Activated CD4-positive, alpha-beta T cell treated with anti-CD3 and anti-CD28 coated beads, Interleukin-2, amount 10 ng/mL, durations not matched to agents 7 days and 5 days (primary cell): ENCODE measurements at regions not wholly inside any gene's neighbourhood (a gene's known extent, or its start where the extent isn't known, plus 50 kb on each side); places are given as distances from the start of the nearest gene placed in this dataset.

Source experiments
- CTCF ChIA-PET: fragments of 350-600 bp; sonication (Branson Sonifier 250); formaldehyde crosslinking; loops from one replicate; lab custom pipeline; 2021; ENCODE audit warnings: antibody characterized with exemption; lab: Charles Lee
- POLR2A ChIA-PET: fragments of 350-600 bp; sonication (Branson Sonifier 250); formaldehyde crosslinking; loops from one replicate; lab custom pipeline; 2021; ENCODE audit warnings: antibody characterized with exemption; lab: Charles Lee
- DNase-seq: peaks from one replicate; pipeline ENCODE4 v3.0.0-alpha.2; 2020
- H3K27ac Mint-ChIP-seq: one replicate; pipeline ENCODE4 v1.8.0; 2021; ENCODE audit warnings: mild to moderate bottlenecking, moderate library complexity, mixed read lengths
- H3K27me3 Mint-ChIP-seq: one replicate; pipeline ENCODE4 v1.8.0; 2021; ENCODE audit warnings: mixed read lengths
- H3K36me3 Mint-ChIP-seq: one replicate; pipeline ENCODE4 v1.8.0; 2021; ENCODE audit warnings: low read depth, mixed read lengths
- H3K4me1 Mint-ChIP-seq: one replicate; pipeline ENCODE4 v1.8.0; 2021; ENCODE audit warnings: mixed read lengths
- H3K4me3 Mint-ChIP-seq: one replicate; pipeline ENCODE4 v1.8.0; 2021; ENCODE audit warnings: mild to moderate bottlenecking, moderate library complexity, mixed read lengths
- H3K9me3 Mint-ChIP-seq: one replicate; pipeline ENCODE4 v1.8.0; 2021; ENCODE audit warnings: mixed read lengths

GRCh38 chr11:41999066-41999465 is 539.6 kb upstream of the LRRC4C start:
- H3K27me3 Mint-ChIP-seq: no peaks in the 10 kb centered on the region

GRCh38 chr11:42003801-42004200 is 544.3 kb upstream of the LRRC4C start:
- CTCF ChIA-PET: no interaction called here
- DNase-seq: no peak
- Mint-ChIP-seq H3K4me3 (no peak overlapping the region), H3K9me3 (peaks cover 3% of the 10 kb centered on the region), H3K4me1 (no peaks in the 10 kb centered on the region), H3K36me3 (no peaks in the 10 kb centered on the region), H3K27me3 (no peaks in the 10 kb centered on the region), H3K27ac (no peak overlapping the region)
- POLR2A ChIA-PET: no interaction called here

More at GRCh38 chr11:41999066-41999465, 539.6 kb upstream of the LRRC4C start:
- no peak for DNase-seq
- CTCF ChIA-PET: no interaction called here
- no peak overlapping the region for H3K27ac Mint-ChIP-seq
- no peaks in the 10 kb centered on the region for H3K36me3 Mint-ChIP-seq
- POLR2A ChIA-PET: no interaction called here
- H3K4me3 Mint-ChIP-seq: no peak overlapping the region
- H3K4me1 Mint-ChIP-seq: no peaks in the 10 kb centered on the region
- peaks cover 9% of the 10 kb centered on the region for H3K9me3 Mint-ChIP-seq

- Mint-ChIP-seq H3K4me3 (no peak overlapping the region), H3K4me1 (no peaks in the 10 kb centered on the region), H3K27ac (no peak overlapping the region), H3K36me3 (no peaks in the 10 kb centered on the region), H3K27me3 (no peaks in the 10 kb centered on the region), H3K9me3 (peaks cover 15% of the 10 kb centered on the region)
- ChIA-PET POLR2A (no interaction called here), CTCF (no interaction called here)
- no peak for DNase-seq
Observed at GRCh38 chr11:42006766-42007165, 547.3 kb upstream of the LRRC4C start.

DNA sequence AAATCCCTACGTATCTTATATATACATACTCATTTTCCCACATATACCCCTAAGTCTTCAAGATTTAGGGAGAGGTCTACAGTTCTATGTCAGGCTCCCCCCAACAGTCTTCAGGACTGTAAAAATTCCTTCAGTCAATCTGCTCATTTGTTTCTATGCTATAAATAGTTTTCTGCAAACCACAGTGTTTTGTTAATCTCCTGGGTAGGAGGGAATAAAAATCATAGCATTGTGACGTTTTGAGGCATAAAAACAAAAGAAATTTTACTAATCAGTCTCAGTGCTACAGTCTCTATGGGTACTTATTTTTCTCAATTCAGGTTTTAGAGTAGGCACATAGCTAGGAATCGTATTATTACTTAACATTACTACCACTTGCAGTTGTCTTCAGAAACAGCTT is 552.8 kb upstream of the LRRC4C start:
- ChIA-PET CTCF (no interaction called here), POLR2A (no interaction called here)
- Mint-ChIP-seq H3K9me3 (peaks cover 19% of the 10 kb centered on the region), H3K36me3 (no peaks in the 10 kb centered on the region), H3K4me1 (no peaks in the 10 kb centered on the region), H3K27me3 (no peaks in the 10 kb centered on the region), H3K27ac (no peak overlapping the region), H3K4me3 (no peak overlapping the region)
- DNase-seq: no peak

DNA sequence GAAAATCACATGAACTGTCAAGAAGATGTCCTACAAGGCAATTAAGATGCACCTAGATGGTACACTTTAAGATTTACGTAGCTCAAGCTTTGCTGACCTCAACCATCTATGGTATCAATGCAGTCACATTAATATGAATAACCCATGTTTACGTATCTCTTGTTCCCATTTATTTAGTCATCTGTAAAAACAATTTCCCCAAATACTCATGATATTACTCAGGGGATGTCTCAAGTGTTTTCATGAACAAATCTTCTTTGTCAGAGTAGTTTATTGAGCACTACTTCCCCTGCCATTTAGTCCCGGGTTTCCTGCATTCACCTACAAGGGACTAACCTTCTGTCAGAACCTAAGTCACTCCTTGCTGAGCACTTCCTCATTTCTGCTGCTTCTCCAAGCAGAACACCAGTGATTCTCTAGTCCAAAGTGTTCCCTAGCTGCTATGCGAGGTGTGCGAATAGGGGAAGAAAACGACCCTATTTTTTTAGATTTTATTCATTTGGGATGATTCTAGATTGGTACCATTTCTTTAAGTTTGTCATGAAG is 554.3 kb upstream of the LRRC4C start:
- no peak for DNase-seq
- POLR2A ChIA-PET: no interaction called here
- Mint-ChIP-seq H3K4me1 (no peaks in the 10 kb centered on the region), H3K9me3 (peaks cover 23% of the 10 kb centered on the region), H3K27ac (no peak overlapping the region), H3K27me3 (no peaks in the 10 kb centered on the region), H3K4me3 (no peak overlapping the region), H3K36me3 (no peaks in the 10 kb centered on the region)
- CTCF ChIA-PET: interaction anchor here (1.3 kb wide), 1 partner anchor 13 kb away, joined by 3 read pairs; no protein-coding TSS in a partner anchor

DNA sequence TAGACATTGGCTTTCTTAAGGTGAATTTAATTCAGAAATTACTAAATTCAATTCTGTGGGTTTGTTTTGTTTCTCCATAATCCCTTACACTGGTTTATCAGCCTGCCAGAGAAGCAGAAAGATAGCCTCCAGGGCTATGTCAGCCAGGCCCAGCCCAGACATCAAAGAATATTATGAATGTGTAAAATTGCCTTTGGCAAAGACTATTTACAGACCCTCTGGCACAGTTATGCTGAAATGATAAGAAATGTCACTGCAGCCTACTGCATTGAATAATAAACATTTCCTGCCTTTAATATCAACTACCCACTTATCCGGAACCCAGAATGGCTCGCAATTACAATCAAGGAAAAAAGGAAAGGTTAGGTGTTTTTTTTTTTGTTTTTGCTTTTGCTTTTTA is 562.5 kb upstream of the LRRC4C start:
- peaks cover 18% of the 10 kb centered on the region for H3K9me3 Mint-ChIP-seq
- no peak overlapping the region for H3K4me3 Mint-ChIP-seq
- H3K27me3 Mint-ChIP-seq: no peaks in the 10 kb centered on the region
- no peak overlapping the region for H3K27ac Mint-ChIP-seq
- DNase-seq: no peak
- H3K36me3 Mint-ChIP-seq: no peaks in the 10 kb centered on the region
- no peaks in the 10 kb centered on the region for H3K4me1 Mint-ChIP-seq
- CTCF ChIA-PET: no interaction called here
- POLR2A ChIA-PET: no interaction called here

DNA sequence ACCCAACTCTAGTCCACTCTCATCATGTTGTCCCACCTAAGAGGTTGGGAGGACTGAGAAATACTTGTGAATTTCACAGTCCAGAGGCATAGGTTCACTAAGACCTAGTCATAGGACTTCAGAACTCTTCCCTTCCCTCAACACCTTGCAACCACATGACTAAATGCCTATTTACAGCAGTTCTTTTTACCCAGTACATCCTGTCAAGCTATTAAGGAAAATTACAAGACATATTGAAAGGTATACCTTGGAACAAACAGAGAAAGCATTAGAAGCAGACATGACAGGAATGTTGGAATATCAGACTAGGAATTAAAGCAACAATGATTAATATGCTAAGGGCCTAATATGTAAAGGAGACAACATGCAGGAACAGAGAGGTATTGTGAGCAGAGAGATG is 563.8 kb upstream of the LRRC4C start:
- CTCF ChIA-PET: no interaction called here
- H3K4me3 Mint-ChIP-seq: no peak overlapping the region
- no peaks in the 10 kb centered on the region for H3K36me3 Mint-ChIP-seq
- H3K27me3 Mint-ChIP-seq: no peaks in the 10 kb centered on the region
- peaks cover 12% of the 10 kb centered on the region for H3K9me3 Mint-ChIP-seq
- no peak for DNase-seq
- H3K4me1 Mint-ChIP-seq: no peaks in the 10 kb centered on the region
- H3K27ac Mint-ChIP-seq: no peak overlapping the region
- POLR2A ChIA-PET: no interaction called here

DNA sequence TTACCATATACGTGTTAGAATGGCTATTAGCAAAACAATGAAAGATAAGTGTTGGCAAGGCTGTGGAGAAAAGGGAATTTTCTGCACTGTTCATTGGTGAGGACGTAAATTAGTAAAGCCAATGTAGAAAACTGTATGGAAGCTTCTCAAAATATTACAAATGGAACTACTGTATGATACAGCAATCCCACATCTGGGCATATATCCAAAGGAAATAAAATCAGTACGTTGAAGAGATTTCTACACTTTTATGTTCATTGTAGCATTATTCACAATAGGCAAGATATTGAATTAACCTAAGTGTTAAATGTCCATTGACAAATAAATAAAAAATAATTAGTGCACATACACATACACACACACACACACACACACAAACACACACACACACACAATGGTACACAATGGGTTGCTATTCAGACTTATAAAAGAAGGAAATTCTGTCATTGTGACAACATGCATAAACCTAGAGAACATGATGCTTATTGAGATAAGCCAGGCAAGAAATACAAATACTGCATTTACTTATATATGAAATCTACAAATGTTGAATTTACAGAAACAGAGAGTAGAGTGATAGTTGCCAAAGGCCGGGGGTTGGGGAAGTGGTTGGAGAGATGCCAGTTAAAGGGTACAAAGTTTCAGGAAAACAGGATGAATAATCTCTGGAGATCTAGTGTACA is 565.8 kb upstream of the LRRC4C start:
- no peak overlapping the region for H3K4me3 Mint-ChIP-seq
- peaks cover 10% of the 10 kb centered on the region for H3K9me3 Mint-ChIP-seq
- H3K36me3 Mint-ChIP-seq: no peaks in the 10 kb centered on the region
- POLR2A ChIA-PET: no interaction called here
- DNase-seq: no peak
- H3K27me3 Mint-ChIP-seq: no peaks in the 10 kb centered on the region
- H3K27ac Mint-ChIP-seq: no peak overlapping the region
- CTCF ChIA-PET: no interaction called here
- H3K4me1 Mint-ChIP-seq: no peaks in the 10 kb centered on the region

DNA sequence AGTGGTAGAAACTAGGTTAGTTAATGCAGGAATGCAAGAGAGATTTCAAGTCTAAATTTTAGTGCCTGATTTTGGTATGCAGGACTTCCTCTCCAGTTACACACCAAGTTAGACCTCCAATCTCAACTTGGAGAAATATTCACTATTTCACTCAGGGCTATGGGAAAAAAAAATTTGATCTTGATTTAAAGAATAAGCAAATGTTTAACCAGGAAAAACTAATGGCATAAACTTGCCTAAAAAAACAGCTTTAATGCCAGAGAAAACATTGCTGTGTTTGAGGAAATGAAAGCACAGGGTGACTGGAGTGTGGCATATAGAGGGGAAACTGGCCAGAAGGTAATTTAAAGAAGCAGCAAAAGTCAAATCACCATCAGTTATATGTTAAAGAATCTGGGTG is 575.4 kb upstream of the LRRC4C start:
- ChIA-PET CTCF (no interaction called here), POLR2A (no interaction called here)
- Mint-ChIP-seq H3K4me3 (no peak overlapping the region), H3K27ac (no peak overlapping the region), H3K27me3 (no peaks in the 10 kb centered on the region), H3K9me3 (peaks cover 2% of the 10 kb centered on the region), H3K4me1 (no peaks in the 10 kb centered on the region), H3K36me3 (no peaks in the 10 kb centered on the region)
- no peak for DNase-seq

DNA sequence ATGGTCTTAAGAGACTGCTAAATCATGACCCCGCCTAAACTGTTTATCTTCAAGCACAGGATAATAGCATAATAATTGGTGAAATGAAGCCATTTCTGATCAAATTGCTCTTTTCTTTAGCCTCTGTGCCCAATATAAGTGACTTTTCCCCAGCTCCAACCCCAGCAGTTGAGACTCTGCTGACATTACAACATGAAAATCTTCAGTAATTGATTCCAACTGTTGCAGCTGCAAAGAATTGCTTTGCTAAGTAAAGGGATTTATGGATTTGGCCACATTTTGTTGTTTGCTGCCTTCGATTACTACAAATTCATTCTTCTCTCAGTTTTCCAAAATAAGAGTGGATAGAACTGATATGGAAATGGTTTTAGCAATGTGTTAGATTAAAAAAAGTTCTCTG is 576.7 kb upstream of the LRRC4C start:
- H3K36me3 Mint-ChIP-seq: no peaks in the 10 kb centered on the region
- no peaks in the 10 kb centered on the region for H3K4me1 Mint-ChIP-seq
- CTCF ChIA-PET: no interaction called here
- peaks cover 2% of the 10 kb centered on the region for H3K9me3 Mint-ChIP-seq
- H3K4me3 Mint-ChIP-seq: no peak overlapping the region
- no peaks in the 10 kb centered on the region for H3K27me3 Mint-ChIP-seq
- DNase-seq: no peak
- no peak overlapping the region for H3K27ac Mint-ChIP-seq
- POLR2A ChIA-PET: no interaction called here

DNA sequence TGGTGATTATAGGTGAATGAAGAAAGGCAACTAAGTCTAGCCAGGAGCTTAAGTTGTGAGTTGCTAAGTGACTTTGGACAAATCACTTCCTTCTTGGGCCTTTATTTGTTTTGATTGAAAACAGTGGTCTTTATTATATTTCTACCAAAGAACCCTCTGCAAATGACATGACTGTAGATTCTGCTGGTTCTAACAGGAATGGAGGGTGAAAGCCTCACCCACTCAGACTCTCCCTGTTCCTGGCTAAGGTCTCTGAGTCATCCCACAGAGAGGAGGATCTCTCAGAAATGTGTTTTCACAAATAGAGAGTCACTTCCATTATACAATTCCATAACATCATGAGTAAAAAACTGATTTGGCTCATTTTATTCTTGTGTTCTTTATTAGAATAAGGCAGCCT is 583.9 kb upstream of the LRRC4C start:
- H3K27ac Mint-ChIP-seq: no peak overlapping the region
- DNase-seq: no peak
- H3K4me3 Mint-ChIP-seq: no peak overlapping the region
- POLR2A ChIA-PET: no interaction called here
- H3K27me3 Mint-ChIP-seq: no peaks in the 10 kb centered on the region
- CTCF ChIA-PET: no interaction called here
- peaks cover 9% of the 10 kb centered on the region for H3K9me3 Mint-ChIP-seq
- no peaks in the 10 kb centered on the region for H3K4me1 Mint-ChIP-seq
- H3K36me3 Mint-ChIP-seq: no peaks in the 10 kb centered on the region

- ChIA-PET POLR2A (no interaction called here), CTCF (no interaction called here)
- Mint-ChIP-seq H3K9me3 (peaks cover 11% of the 10 kb centered on the region), H3K36me3 (no peaks in the 10 kb centered on the region), H3K4me1 (no peaks in the 10 kb centered on the region), H3K27ac (no peak overlapping the region), H3K27me3 (no peaks in the 10 kb centered on the region), H3K4me3 (no peak overlapping the region)
- DNase-seq: no peak
Observed at GRCh38 chr11:42047637-42048555, 588.4 kb upstream of the LRRC4C start.

DNA sequence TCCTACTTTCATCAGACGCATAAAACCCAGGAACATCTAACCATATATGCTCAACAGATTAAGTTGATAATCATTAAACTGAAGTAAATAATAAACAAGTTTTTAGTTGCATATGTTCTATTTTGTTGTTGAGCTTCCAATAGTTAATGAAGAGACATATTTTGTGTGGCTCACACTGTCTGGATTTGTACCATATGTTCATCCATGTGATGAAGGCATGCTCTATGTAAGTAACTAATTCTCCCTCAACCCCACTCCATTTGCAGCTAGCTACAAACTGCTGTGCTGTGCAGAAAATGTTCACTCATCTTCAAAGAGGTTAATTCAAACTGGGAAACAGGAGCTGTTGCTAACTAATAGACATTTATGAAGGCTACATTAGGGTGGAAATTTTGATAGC is 589.7 kb upstream of the LRRC4C start:
- no peak for DNase-seq
- POLR2A ChIA-PET: no interaction called here
- Mint-ChIP-seq H3K4me3 (no peak overlapping the region), H3K27me3 (no peaks in the 10 kb centered on the region), H3K27ac (no peak overlapping the region), H3K36me3 (no peaks in the 10 kb centered on the region), H3K4me1 (no peaks in the 10 kb centered on the region), H3K9me3 (peaks cover 10% of the 10 kb centered on the region)
- CTCF ChIA-PET: no interaction called here
